Thyroid gland (tissue), 4 donors: ENCODE measurements at regions not wholly inside any gene's neighbourhood (a gene's known extent, or its start where the extent isn't known, plus 50 kb on each side); places are given as distances from the start of the nearest gene placed in this dataset.

Source experiments
- DNase-seq, 2 donors: peaks; one replicate each; pipeline ENCODE4 v3.0.0-alpha.2; 2019
- H3K27ac ChIP-seq, 3 donors: fragments of 200-600 bp; sonication (generic); 1 replicate in 2 of 3; 2 replicates in 1 of 3; pipeline ENCODE4 v1.5.1; 2016 to 2019; ENCODE audit warnings: mild to moderate bottlenecking in 1 of 3, moderate library complexity in 1 of 3
- H3K27me3 ChIP-seq: fragments of 200-600 bp; sonication (generic); one replicate; pipeline ENCODE4 v1.5.1; 2019
- H3K36me3 ChIP-seq, 2 donors: fragments of 200-600 bp; sonication (generic); one replicate each; pipeline ENCODE4 v1.5.1; 2016 to 2019
- H3K4me1 ChIP-seq, 2 donors: fragments of 200-600 bp; sonication (generic); one replicate each; pipeline ENCODE4 v1.5.1; 2017 to 2019
- H3K4me3 ChIP-seq, 3 donors: fragments of 200-600 bp; sonication (generic); replicated peaks in 1 of 3; 1 replicate in 2 of 3; 2 replicates in 1 of 3; pipeline ENCODE4 v1.5.1; 2016; ENCODE audit warnings: mild to moderate bottlenecking in 1 of 3
- H3K9me3 ChIP-seq: fragments of 200-600 bp; sonication (generic); one replicate; pipeline ENCODE4 v1.5.1; 2017
- CTCF ChIP-seq, 6 experiments: fragments of 200-600 bp in 3 of 6; fragments of 450-650 bp in 3 of 6; sonication (generic) in 3 of 6; IDR thresholded peaks; one replicate each; pipeline ENCODE4 v1.5.1; 2016 to 2019; ENCODE audit warnings: antibody characterized with exemption in 6 of 6, mild to moderate bottlenecking in 2 of 6, inconsistent platforms in 1 of 6, moderate library complexity in 1 of 6
- POLR2A ChIP-seq, 2 donors: fragments of 450-650 bp; IDR thresholded peaks; one replicate each; pipeline ENCODE4 v1.6.1; 2017; ENCODE audit warnings: antibody characterized with exemption in 2 of 2, mild to moderate bottlenecking in 2 of 2, moderate library complexity in 1 of 2
- WGBS, 2 donors: methylation state at CpG; one replicate each; pipeline ENCODE4 v1.1.5; 2017; 5-methylcytosine and 5-hydroxymethylcytosine counted together
- intact Hi-C: fragments of 100-400 bp; cut with DNase I; formaldehyde crosslinking; loops from one replicate; pipeline ENCODE4 v1.15.1; 2023

- no peaks in the 10 kb centered on the region for H3K4me1 ChIP-seq
- H3K4me3 ChIP-seq = no peak overlapping the region
- TF ChIP-seq CTCF (IDR thresholded peaks at IDR 0.05) = no peak
- no peak for TF ChIP-seq POLR2A (IDR thresholded peaks at IDR 0.05)
- intact Hi-C loops = no loop called here
- no peaks in the 10 kb centered on the region for H3K27me3 ChIP-seq
- no peak for DNase-seq
- no peaks in the 10 kb centered on the region for H3K9me3 ChIP-seq
- no peaks in the 10 kb centered on the region for H3K36me3 ChIP-seq
- H3K27ac ChIP-seq = no peak overlapping the region
These were observed 328.4 kb downstream of the TPBG start for GRCh38 chr6:82691997-82692396.

GRCh38 chr6:82693094-82693493, 329.5 kb downstream of the TPBG start:
- WGBS, 2 donors = 29% methylated on average over 1 of the region's 1 CpG; no CpG with 5 or more reads in 1 of the 2 donors
- Histone ChIP-seq H3K4me3 (no peak overlapping the region), H3K27ac (no peak overlapping the region), H3K27me3 (no peaks in the 10 kb centered on the region), H3K36me3 (no peaks in the 10 kb centered on the region), H3K9me3 (no peaks in the 10 kb centered on the region), H3K4me1 (no peaks in the 10 kb centered on the region)
- intact Hi-C loops = no loop called here
- no peak for TF ChIP-seq CTCF (IDR thresholded peaks at IDR 0.05)
- TF ChIP-seq POLR2A (IDR thresholded peaks at IDR 0.05) = no peak
- peak in 1 of 2 donors; percentile 7 for DNase-seq

- no peaks in the 10 kb centered on the region for H3K9me3 ChIP-seq
- H3K27me3 ChIP-seq = no peaks in the 10 kb centered on the region
- DNase-seq = no peak
- TF ChIP-seq POLR2A (IDR thresholded peaks at IDR 0.05) (no peak), CTCF (IDR thresholded peaks at IDR 0.05) (no peak)
- intact Hi-C loops = no loop called here
- H3K27ac ChIP-seq = no peak overlapping the region
- H3K4me3 ChIP-seq = no peak overlapping the region
- no peaks in the 10 kb centered on the region for H3K4me1 ChIP-seq
- H3K36me3 ChIP-seq = no peaks in the 10 kb centered on the region
- WGBS, 2 donors = 78 to 80% methylated on average over 3 of the region's 3 CpGs
These were observed 337.7 kb downstream of the TPBG start for GRCh38 chr6:82701341-82701740.

GRCh38 chr6:82702574-82702973, 339.0 kb downstream of the TPBG start:
- WGBS, 2 donors = 43 to 53% methylated on average over 3 of the region's 3 CpGs
- no peaks in the 10 kb centered on the region for H3K27me3 ChIP-seq
- H3K4me3 ChIP-seq = no peak overlapping the region
- DNase-seq = no peak
- H3K9me3 ChIP-seq = no peaks in the 10 kb centered on the region
- no peaks in the 10 kb centered on the region for H3K36me3 ChIP-seq
- no peak overlapping the region for H3K27ac ChIP-seq
- H3K4me1 ChIP-seq = no peaks in the 10 kb centered on the region
- TF ChIP-seq CTCF (IDR thresholded peaks at IDR 0.05) (no peak), POLR2A (IDR thresholded peaks at IDR 0.05) (no peak)
- intact Hi-C loops = no loop called here

GRCh38 chr6:82703230-82703629, 339.6 kb downstream of the TPBG start:
- Histone ChIP-seq H3K36me3 (no peaks in the 10 kb centered on the region), H3K27ac (no peak overlapping the region), H3K4me3 (no peak overlapping the region), H3K9me3 (no peaks in the 10 kb centered on the region), H3K4me1 (no peaks in the 10 kb centered on the region), H3K27me3 (no peaks in the 10 kb centered on the region)
- 83 to 86% methylated on average over 4 of the region's 4 CpGs for WGBS, 2 donors
- no peak for TF ChIP-seq CTCF (IDR thresholded peaks at IDR 0.05)
- no peak for TF ChIP-seq POLR2A (IDR thresholded peaks at IDR 0.05)
- no peak for DNase-seq
- intact Hi-C loops = no loop called here
